ENCODE measurements at regions not wholly inside any gene's neighbourhood (a gene's known extent, or its start where the extent isn't known, plus 50 kb on each side); places are given as distances from the start of the nearest gene placed in this dataset.

- no peak overlapping the region for H3K27ac ChIP-seq (ENCODE audit: low read length)
- no peak overlapping the region for H3K4me3 ChIP-seq (ENCODE audit: low read depth in 2 of 2, low read length in 2 of 2)
- POLR2A ChIA-PET: no interaction called here
- ATAC-seq (no peak), DNase-seq (ENCODE audit: low read depth, low spot score) (no peak)
- no TSS peak for BruUV-seq (replicated peaks)
- H3K36me3 ChIP-seq (ENCODE audit: control insufficient read depth, insufficient read depth, low read length): no peaks in the 10 kb centered on the region
- TF ChIP-seq, protein P1, sequence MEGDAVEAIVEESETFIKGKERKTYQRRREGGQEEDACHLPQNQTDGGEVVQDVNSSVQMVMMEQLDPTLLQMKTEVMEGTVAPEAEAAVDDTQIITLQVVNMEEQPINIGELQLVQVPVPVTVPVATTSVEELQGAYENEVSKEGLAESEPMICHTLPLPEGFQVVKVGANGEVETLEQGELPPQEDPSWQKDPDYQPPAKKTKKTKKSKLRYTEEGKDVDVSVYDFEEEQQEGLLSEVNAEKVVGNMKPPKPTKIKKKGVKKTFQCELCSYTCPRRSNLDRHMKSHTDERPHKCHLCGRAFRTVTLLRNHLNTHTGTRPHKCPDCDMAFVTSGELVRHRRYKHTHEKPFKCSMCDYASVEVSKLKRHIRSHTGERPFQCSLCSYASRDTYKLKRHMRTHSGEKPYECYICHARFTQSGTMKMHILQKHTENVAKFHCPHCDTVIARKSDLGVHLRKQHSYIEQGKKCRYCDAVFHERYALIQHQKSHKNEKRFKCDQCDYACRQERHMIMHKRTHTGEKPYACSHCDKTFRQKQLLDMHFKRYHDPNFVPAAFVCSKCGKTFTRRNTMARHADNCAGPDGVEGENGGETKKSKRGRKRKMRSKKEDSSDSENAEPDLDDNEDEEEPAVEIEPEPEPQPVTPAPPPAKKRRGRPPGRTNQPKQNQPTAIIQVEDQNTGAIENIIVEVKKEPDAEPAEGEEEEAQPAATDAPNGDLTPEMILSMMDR (IDR thresholded peaks at IDR 0.05): no peak
- TF ChIP-seq POLR2AphosphoS5 (IDR thresholded peaks at IDR 0.05; ENCODE audit: low read depth, low read length): no peak
- no peak for TF ChIP-seq TCF7L2 (IDR thresholded peaks at IDR 0.05; ENCODE audit: low read depth, low read length)
- TF ChIP-seq SIN3A (IDR thresholded peaks at IDR 0.05; ENCODE audit: borderline replicate concordance, insufficient read depth, low read depth, low read length): no peak
- TF ChIP-seq, protein P2, sequence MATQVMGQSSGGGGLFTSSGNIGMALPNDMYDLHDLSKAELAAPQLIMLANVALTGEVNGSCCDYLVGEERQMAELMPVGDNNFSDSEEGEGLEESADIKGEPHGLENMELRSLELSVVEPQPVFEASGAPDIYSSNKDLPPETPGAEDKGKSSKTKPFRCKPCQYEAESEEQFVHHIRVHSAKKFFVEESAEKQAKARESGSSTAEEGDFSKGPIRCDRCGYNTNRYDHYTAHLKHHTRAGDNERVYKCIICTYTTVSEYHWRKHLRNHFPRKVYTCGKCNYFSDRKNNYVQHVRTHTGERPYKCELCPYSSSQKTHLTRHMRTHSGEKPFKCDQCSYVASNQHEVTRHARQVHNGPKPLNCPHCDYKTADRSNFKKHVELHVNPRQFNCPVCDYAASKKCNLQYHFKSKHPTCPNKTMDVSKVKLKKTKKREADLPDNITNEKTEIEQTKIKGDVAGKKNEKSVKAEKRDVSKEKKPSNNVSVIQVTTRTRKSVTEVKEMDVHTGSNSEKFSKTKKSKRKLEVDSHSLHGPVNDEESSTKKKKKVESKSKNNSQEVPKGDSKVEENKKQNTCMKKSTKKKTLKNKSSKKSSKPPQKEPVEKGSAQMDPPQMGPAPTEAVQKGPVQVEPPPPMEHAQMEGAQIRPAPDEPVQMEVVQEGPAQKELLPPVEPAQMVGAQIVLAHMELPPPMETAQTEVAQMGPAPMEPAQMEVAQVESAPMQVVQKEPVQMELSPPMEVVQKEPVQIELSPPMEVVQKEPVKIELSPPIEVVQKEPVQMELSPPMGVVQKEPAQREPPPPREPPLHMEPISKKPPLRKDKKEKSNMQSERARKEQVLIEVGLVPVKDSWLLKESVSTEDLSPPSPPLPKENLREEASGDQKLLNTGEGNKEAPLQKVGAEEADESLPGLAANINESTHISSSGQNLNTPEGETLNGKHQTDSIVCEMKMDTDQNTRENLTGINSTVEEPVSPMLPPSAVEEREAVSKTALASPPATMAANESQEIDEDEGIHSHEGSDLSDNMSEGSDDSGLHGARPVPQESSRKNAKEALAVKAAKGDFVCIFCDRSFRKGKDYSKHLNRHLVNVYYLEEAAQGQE (IDR thresholded peaks at IDR 0.05; ENCODE audit: insufficient read depth in 1 of 2, low read depth in 2 of 2, low read length in 1 of 2): no peak
- intact Hi-C loops (cut with micrococcal nuclease; ENCODE audit: unreplicated experiment) (no loop called here), in situ Hi-C loops (cut with HindIII; ENCODE audit: low pct_unique_long_range_greater_than_20kb, low sequenced_read_pairs) (no loop called here)
- no peaks in the 10 kb centered on the region for H3K4me1 ChIP-seq (ENCODE audit: control insufficient read depth, insufficient read depth, low read length)
- H3K27me3 ChIP-seq (ENCODE audit: control insufficient read depth, insufficient read depth, low read length): no peaks in the 10 kb centered on the region
- CTCF ChIA-PET: no interaction called here
- no peaks in the 10 kb centered on the region for H3K9me3 ChIP-seq (ENCODE audit: control insufficient read depth, insufficient read depth, low read depth, low read length)
Measured at GRCh38 chr9:29778281-29778849, 2205.1 kb upstream of the C9orf72 start.

DNA sequence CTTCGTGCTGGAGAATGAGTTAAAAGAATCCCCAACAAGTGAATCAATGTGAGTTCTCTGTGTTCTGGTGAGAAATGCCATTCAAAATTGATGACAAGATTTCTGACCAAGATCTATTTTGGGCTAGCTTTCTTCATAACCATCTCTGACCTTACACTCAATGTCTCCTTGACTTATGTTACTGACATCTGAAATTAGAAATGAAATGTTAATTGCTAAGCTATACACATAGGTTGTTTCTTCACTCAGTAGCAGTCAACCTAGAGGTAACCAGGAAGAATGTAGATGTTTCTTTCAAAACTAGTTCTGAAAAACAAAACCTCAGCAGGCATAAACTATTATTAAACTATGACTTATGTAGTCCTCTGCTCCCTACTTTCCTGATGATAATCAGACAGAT, 2220.7 kb upstream of the C9orf72 start:
- no peaks in the 10 kb centered on the region for H3K4me1 ChIP-seq (ENCODE audit: control insufficient read depth, insufficient read depth, low read length)
- in situ Hi-C loops (cut with HindIII; ENCODE audit: low pct_unique_long_range_greater_than_20kb, low sequenced_read_pairs) (no loop called here), intact Hi-C loops (cut with micrococcal nuclease; ENCODE audit: unreplicated experiment) (no loop called here)
- no peak overlapping the region for H3K4me3 ChIP-seq (ENCODE audit: low read depth in 2 of 2, low read length in 2 of 2)
- ATAC-seq (no peak), DNase-seq (ENCODE audit: low read depth, low spot score) (no peak)
- ChIA-PET CTCF (no interaction called here), POLR2A (no interaction called here)
- no peaks in the 10 kb centered on the region for H3K36me3 ChIP-seq (ENCODE audit: control insufficient read depth, insufficient read depth, low read length)
- no peaks in the 10 kb centered on the region for H3K9me3 ChIP-seq (ENCODE audit: control insufficient read depth, insufficient read depth, low read depth, low read length)
- TF ChIP-seq, protein P2 (IDR thresholded peaks at IDR 0.05; ENCODE audit: insufficient read depth in 1 of 2, low read depth in 2 of 2, low read length in 1 of 2): no peak
- TF ChIP-seq POLR2AphosphoS5 (IDR thresholded peaks at IDR 0.05; ENCODE audit: low read depth, low read length) (no peak), TCF7L2 (IDR thresholded peaks at IDR 0.05; ENCODE audit: low read depth, low read length) (no peak), SIN3A (IDR thresholded peaks at IDR 0.05; ENCODE audit: borderline replicate concordance, insufficient read depth, low read depth, low read length) (no peak)
- TF ChIP-seq, protein P1 (IDR thresholded peaks at IDR 0.05): no peak
- no peak overlapping the region for H3K27ac ChIP-seq (ENCODE audit: low read length)
- no TSS peak for BruUV-seq (replicated peaks)
- H3K27me3 ChIP-seq (ENCODE audit: control insufficient read depth, insufficient read depth, low read length): no peaks in the 10 kb centered on the region
